ENCODE measurements at regions not wholly inside any gene's neighbourhood (a gene's known extent, or its start where the extent isn't known, plus 50 kb on each side); places are given as distances from the start of the nearest gene placed in this dataset.
A peak's percentile ranks its signal among the peaks of the same experiment; 100 is the strongest.
"Not testable (repeated sequence)": the region's sequence is repeated elsewhere in the genome, so short reads cannot be mapped to it uniquely, and the experiment has no call there.

DNA sequence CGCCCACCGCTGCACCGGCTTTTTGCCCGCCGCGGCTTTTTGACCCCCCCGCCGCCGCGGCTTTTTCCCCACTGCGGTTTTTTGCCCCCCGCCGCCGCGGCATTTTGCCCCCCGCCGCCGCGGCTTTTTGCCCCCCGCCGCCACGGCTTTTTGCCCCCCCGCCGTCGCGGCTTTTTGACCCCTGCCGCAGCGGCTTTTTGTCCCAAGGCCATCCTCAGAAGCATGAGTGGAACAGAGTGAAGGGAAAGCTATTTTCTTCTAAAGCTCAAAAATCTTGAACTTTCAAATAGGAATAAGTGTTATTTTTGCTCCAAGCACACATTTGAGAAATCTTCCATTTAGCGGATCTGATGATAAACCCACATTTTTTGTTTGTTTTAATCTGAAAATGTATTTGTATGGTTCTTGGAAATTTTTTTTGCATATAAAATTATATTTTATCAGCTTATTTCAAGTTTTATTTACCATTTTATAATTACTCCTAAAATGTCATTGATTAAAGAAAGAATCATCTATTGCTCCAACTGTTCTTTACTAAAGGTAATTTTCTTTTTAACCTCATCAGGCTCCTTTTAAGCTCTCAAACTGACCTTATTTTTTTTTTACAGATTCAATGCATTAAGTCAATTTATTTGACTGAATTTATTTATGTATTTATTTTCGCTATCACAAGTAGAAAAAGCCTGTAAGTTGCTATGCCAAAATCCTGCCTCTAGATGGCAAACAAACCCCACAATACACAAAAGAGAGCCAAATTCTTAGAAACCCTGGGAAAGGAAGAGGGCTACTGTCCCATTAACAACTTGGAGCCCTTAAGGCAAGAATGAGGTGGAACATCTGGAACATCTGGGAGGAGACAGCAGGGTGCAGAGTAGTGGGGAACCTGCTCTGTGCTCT is 460.3 kb downstream of the ZNF33B start:
- TF ChIP-seq GATA2 (IDR thresholded peaks at IDR 0.05; ENCODE audit: insufficient read depth, insufficient read length, low read depth, low read length); POLR2A (IDR thresholded peaks at IDR 0.05; ENCODE audit: low read depth, low read length); JUN (IDR thresholded peaks at IDR 0.05; ENCODE audit: borderline replicate concordance, insufficient read depth, insufficient read length, low read depth): not testable (repeated sequence)
- TF ChIP-seq, protein P1, sequence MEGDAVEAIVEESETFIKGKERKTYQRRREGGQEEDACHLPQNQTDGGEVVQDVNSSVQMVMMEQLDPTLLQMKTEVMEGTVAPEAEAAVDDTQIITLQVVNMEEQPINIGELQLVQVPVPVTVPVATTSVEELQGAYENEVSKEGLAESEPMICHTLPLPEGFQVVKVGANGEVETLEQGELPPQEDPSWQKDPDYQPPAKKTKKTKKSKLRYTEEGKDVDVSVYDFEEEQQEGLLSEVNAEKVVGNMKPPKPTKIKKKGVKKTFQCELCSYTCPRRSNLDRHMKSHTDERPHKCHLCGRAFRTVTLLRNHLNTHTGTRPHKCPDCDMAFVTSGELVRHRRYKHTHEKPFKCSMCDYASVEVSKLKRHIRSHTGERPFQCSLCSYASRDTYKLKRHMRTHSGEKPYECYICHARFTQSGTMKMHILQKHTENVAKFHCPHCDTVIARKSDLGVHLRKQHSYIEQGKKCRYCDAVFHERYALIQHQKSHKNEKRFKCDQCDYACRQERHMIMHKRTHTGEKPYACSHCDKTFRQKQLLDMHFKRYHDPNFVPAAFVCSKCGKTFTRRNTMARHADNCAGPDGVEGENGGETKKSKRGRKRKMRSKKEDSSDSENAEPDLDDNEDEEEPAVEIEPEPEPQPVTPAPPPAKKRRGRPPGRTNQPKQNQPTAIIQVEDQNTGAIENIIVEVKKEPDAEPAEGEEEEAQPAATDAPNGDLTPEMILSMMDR (IDR thresholded peaks at IDR 0.05; ENCODE audit: extremely low read depth in 1 of 2, insufficient read depth in 1 of 2, low read depth in 1 of 2, low read length in 2 of 2), result peak in 1 of 2 donors; percentile 16
